GM18867 (cell line): ENCODE measurements at regions not wholly inside any gene's neighbourhood (a gene's known extent, or its start where the extent isn't known, plus 50 kb on each side); places are given as distances from the start of the nearest gene placed in this dataset.
"Not testable (repeated sequence)": the region's sequence is repeated elsewhere in the genome, so short reads cannot be mapped to it uniquely, and the experiment has no call there.

Experiments
- ATAC-seq: cut with Tn5 transposase; IDR thresholded peaks from one replicate; pipeline ENCODE4 v1.9.1; 2021; ENCODE audit warnings: mild to moderate bottlenecking, moderate library complexity; ENCODE audit not compliant: unreplicated experiment

GRCh38 chr20:55439070-55439469, 566.2 kb downstream of the CBLN4 start:
- ATAC-seq, result no peak

GRCh38 chr20:55437798-55438415, 567.4 kb downstream of the CBLN4 start:
- no peak for ATAC-seq

- ATAC-seq, result no peak
Measured at GRCh38 chr20:55424968-55425367, 580.4 kb downstream of the CBLN4 start.

GRCh38 chr20:55424476-55424875, 580.8 kb downstream of the CBLN4 start:
- ATAC-seq, result no peak

- ATAC-seq, result no peak
Measured at GRCh38 chr20:55417836-55418235, 587.5 kb downstream of the CBLN4 start.

GRCh38 chr20:55415567-55416142, 589.7 kb downstream of the CBLN4 start:
- no peak for ATAC-seq

GRCh38 chr20:55412508-55412907, 592.8 kb downstream of the CBLN4 start:
- not testable (repeated sequence) for ATAC-seq

GRCh38 chr20:55406891-55407290, 598.4 kb downstream of the CBLN4 start:
- no peak for ATAC-seq

- no peak for ATAC-seq
Measured at GRCh38 chr20:55394592-55394991, 610.7 kb downstream of the CBLN4 start.

GRCh38 chr20:55390791-55391190, 614.5 kb downstream of the CBLN4 start:
- ATAC-seq, result no peak

GRCh38 chr20:55386686-55387085, 618.6 kb downstream of the CBLN4 start:
- ATAC-seq, result no peak

GRCh38 chr20:55375920-55376319, 629.4 kb downstream of the CBLN4 start:
- no peak for ATAC-seq

- ATAC-seq, result no peak
Measured at GRCh38 chr20:55365745-55366144, 639.6 kb downstream of the CBLN4 start.

- ATAC-seq, result no peak
Measured at GRCh38 chr20:55360895-55361294, 644.4 kb downstream of the CBLN4 start.

GRCh38 chr20:55354720-55355119, 650.6 kb downstream of the CBLN4 start:
- no peak for ATAC-seq

GRCh38 chr20:55353206-55353605, 652.1 kb downstream of the CBLN4 start:
- ATAC-seq, result no peak

- no peak for ATAC-seq
Measured at GRCh38 chr20:55348223-55348622, 657.1 kb downstream of the CBLN4 start.

GRCh38 chr20:55342822-55343221, 662.5 kb downstream of the CBLN4 start:
- ATAC-seq, result no peak

GRCh38 chr20:55333798-55334197, 671.5 kb downstream of the CBLN4 start:
- no peak for ATAC-seq

GRCh38 chr20:55329108-55329507, 676.2 kb downstream of the CBLN4 start:
- ATAC-seq, result no peak

GRCh38 chr20:55322745-55323144, 682.6 kb downstream of the CBLN4 start:
- no peak for ATAC-seq

GRCh38 chr20:55316753-55317152, 688.6 kb downstream of the CBLN4 start:
- ATAC-seq, result no peak

- ATAC-seq, result not testable (repeated sequence)
Measured at GRCh38 chr20:55310844-55311243, 694.5 kb downstream of the CBLN4 start.
